Erythroblast (primary cell): ENCODE measurements at regions not wholly inside any gene's neighbourhood (a gene's known extent, or its start where the extent isn't known, plus 50 kb on each side); places are given as distances from the start of the nearest gene placed in this dataset.

ENCODE experiments used
- GATA1 ChIP-seq: IDR thresholded peaks from 2 replicates; pipeline ENCODE4 v1.6.1; 2011; ENCODE audit warnings: low read depth, mild to moderate bottlenecking, control low read depth, low read length, moderate library complexity
- POLR2A ChIP-seq: IDR thresholded peaks from 2 replicates; pipeline ENCODE4 v1.6.1; 2011; ENCODE audit warnings: mild to moderate bottlenecking, low read length

DNA sequence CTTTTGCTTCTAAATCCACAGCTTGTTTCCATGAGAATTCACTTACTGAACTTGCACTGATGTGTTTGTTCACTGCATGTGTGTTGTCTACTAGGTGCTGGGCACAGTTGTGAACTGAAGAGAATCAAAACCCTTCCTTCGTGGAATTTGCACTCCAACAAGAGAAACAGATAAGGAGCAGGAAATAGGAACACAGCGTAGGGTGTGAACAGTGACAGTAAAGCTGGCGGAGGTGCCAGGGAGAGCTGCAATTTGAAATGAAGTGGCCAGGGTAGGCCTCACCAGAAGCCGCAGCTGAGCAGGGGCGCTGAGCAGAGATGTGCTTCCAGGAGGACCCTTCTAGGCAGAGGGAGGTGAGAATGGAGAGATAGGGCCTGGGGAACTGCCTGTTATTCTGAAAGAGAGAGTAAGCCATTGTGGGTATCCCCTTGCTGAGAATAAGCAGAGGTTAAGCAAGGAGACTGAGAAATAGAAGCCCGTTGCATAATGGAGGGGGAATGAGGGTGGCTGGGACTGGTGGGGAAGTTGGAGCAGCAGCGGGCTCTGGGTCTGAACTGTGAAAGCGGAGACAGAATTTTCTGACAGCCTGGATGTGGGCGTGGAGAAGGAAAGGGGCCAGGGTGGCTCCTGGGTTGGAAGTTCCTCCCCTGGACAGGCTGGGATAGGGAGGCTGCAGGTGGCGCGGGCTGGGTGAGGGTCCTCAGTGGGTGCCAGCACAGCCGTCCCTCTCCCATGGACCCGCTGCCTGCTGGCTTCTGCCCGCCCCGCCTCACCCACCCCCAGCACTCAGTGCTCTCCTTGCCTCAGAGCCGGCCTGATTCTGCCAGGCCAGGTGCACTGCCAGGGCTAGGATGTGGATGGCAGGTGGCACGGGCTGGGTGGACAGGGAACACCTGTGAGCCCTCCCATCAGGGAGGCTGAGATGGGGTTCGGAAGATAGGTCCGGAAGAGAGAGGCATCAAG is 114.7 kb upstream of the AFDN start:
- TF ChIP-seq POLR2A: no peak
- TF ChIP-seq GATA1: no peak
